GM19240 (cell line): ENCODE measurements at regions not wholly inside any gene's neighbourhood (a gene's known extent, or its start where the extent isn't known, plus 50 kb on each side); places are given as distances from the start of the nearest gene placed in this dataset.
"Not testable (repeated sequence)": the region's sequence is repeated elsewhere in the genome, so short reads cannot be mapped to it uniquely, and the experiment has no call there.

Experiments used
- DNase-seq: peaks from one replicate; pipeline ENCODE4 v3.0.0; 2011; ENCODE audit warnings: low spot score; ENCODE audit not compliant: insufficient read length

DNA sequence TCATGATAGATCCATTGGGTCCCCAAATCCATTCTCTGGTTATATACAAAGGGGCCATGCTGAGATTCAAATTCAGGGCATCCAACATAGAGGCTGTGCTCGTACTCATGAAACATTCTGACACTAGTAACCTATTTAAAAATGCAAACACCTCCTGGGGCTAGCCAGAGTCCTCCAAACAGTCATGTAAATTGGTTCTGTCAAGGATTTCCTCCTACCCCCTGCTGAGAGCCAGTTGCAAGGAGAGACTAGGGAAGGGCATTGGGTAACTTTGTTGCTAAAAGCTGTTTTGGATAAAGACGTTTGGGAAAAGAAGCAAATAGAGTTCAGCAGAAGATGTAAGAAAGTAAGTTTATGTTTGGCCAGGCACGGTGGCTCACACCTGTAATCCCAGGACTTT is 81.6 kb upstream of the FRG2C start:
- DNase-seq, result not testable (repeated sequence)

DNA sequence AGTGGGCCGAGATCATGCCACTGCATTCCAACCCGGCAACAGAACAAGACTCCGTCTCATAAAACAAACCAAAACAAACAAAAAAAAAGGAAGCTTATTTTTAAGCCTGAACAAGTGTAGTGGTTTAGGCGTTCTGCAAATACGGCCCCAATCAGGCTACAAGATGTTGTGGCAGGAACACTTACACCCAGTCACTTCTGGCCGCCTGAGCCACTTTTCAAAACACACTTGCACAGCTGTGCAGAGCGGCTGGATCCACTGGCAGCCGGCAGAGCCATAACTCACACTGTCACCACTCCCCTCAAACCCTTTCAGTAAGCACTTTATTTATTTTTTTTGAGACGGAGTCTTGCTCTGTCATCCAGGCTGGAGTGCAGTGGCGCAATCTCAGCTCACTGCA is 81.0 kb upstream of the FRG2C start:
- DNase-seq, result not testable (repeated sequence)

DNA sequence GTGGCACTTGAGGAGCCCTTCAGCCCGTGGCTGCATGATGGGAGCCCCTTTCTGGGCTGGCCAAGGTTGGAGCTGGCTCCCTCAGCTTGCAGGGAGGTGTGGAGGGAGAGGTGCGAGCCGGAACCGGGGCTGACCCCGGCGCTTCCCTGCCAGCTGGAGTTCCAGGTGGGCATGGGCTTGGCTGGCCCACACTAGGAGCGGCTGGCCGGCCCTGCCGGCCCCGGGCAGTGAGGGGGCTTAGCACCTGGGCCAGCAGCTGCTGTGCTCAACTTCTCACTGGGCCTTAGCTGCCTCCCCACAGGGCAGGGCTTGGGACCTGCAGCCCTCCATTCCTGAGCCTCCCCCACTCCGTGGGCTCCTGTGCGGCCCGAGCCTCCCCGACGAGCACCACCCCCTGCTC is 76.4 kb upstream of the FRG2C start:
- not testable (repeated sequence) for DNase-seq

DNA sequence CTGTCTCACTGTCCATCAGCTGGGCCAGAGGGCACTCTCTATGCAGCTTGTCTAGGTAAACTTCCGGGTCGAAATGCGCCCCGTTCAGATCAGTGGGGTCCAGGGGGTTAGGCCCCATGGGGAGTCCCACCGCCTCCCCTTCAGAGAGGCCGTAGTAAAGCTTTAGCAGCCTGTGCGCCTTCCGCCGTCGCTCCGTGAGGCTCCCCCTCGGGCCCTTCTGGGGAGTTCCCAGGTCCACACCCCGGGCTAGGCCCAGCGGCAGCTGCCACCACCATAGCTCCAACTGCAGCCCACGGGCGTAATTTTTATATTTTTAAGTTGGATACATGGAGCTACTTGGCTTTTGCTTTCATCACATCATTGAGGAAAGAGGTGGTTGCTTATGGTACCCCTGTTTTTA is 73.7 kb upstream of the FRG2C start:
- DNase-seq, result not testable (repeated sequence)

DNA sequence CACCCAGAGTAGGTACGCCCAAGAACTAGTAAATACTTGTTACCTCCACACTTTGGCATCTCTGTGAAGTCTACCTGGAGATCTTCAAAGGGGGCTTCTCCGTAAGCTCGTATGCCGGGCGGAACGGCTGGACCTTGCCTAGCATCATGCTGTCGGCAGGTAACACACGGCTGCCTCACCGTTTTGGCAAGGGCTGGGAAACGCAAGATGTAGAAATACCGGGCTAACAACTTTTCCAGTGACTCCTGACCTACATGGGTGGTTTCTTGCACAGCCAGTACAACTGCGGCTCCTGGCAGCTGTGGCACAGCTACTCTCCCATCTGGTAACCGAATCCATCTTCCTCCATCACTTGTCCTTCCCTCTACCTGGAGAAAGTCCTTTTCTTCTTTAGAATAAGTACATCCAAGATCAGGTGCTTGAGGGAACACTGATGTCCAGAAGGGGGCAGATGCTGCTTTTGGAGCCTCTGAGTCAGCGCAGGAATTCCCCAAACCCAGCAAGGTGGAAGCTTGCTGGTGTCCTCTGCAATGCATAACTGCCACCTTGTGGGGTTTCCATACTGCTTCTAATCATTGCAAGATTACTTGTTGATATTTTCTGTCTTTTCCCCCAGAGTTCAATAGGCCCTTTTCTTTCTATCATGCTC is 59.7 kb upstream of the FRG2C start:
- not testable (repeated sequence) for DNase-seq

DNA sequence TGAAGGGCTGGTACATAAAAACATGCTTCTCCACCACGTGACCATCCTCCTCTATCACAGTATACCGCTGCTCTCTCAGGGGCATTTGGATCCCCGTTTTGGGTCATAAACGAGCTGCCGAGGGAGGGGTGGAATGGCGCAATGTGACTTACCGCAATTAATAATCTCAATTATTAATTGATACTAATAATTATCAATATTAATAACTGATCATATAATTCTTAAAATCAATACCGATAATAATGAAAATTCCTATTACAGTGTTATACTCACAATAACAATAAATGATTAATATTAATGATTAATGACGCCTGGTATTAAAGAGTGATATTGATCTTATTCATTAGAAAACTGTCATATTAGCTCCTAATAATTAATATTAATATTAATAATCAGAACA is 56.1 kb upstream of the FRG2C start:
- not testable (repeated sequence) for DNase-seq

DNA sequence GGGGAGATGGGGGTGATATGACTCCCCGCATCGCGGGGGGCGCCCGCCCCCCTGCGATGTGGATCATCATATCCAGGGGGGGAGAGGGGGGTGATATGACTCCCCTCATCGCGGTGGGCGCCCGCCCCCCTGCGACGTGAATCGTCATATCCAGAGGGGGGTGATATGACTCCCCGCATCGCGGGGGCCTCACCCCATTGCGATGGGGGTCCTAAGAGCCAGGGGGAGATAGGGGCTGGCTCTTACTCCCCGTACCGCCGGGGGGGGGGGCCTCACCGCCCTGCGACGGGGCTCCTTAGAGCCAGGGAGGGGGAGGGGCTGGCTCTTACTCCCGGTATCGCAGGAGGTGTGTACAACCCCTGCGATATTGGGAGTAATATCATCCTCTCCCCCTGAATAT is 54.5 kb upstream of the FRG2C start:
- not testable (repeated sequence) for DNase-seq

DNA sequence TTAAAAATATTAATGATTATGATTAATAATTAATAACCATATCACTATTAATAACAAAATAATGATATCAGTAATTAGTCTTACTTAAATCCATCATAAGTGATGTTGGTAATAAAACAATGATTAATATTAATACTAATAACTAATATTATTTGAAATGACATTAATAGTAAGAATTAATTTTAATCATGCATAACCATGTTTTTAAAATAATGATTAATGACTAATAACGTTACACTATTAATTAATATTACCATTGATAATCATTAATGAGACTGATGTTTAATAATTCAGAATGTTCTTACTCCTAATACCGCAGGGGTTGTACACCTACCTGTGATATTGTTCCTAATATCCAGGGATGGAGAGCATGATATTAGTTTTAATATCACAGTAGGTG is 53.4 kb upstream of the FRG2C start:
- no peak for DNase-seq

DNA sequence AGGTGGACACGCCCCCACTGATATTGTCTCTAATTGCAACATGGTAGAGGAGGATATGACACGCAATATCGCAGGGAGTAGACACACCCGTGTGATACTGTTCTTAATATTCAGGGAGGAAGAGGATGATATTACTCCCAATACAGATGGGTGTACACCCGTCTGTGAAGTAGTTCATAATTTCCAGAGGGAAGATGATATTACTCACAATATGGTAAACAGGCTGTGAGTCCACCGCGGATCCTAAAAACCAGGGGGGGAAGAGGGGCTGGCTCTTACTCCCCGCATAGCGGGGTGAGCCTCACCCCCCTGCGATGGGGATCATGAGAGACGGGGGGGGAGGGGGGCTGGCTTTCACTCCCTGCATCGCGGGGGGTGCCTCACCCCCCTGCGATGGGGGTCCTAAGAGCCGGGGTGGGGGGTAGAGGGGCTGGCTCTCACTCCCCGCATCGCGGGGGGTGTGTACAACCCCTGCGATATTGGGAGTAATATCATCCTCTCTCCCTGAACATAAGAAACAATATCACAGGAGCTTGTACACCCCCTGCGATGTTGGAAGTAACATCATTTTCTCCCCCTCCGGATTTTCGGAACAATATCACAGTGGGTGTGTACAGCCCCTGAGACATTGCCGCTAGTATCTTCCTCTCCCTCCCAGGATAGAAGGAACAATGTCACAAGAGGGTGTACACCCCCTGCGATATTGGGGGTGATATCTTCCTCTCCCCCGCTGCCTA is 52.2 kb upstream of the FRG2C start:
- DNase-seq, result not testable (repeated sequence)
